OCI-LY7 (cell line): ENCODE measurements at regions not wholly inside any gene's neighbourhood (a gene's known extent, or its start where the extent isn't known, plus 50 kb on each side); places are given as distances from the start of the nearest gene placed in this dataset.

Experiments used
- BruUV-seq: library from RNA; stranded (reverse); fragments of 400-500 nt; replicated peaks from 2 replicates; lab custom pipeline; 2021; lab: Mats Ljungman, UMichigan
- CTCF ChIA-PET: fragments of 300-600 bp; sonication (Branson Sonifier 250); formaldehyde crosslinking; loops from one replicate; lab custom pipeline; 2022; ENCODE audit warnings: antibody characterized with exemption; ENCODE audit not compliant: unreplicated experiment; lab: Charles Lee
- POLR2A ChIA-PET: fragments of 300-600 bp; sonication (Branson Sonifier 250); formaldehyde crosslinking; loops from one replicate; lab custom pipeline; 2022; ENCODE audit warnings: antibody characterized with exemption; lab: Charles Lee
- DNase-seq: peaks from one replicate; pipeline ENCODE4 v3.0.0-alpha.2; 2015; ENCODE audit warnings: low spot score
- H2AFZ ChIP-seq: fragments of 200-600 bp; sonication (generic), shearing (Covaris generic); 2 replicates; pipeline ENCODE4 v1.6.1; 2014; ENCODE audit warnings: mild to moderate bottlenecking, antibody characterized with exemption, low read length, moderate library complexity
- H3K27ac ChIP-seq: fragments of 200-600 bp; sonication (generic); 2 replicates; pipeline ENCODE4 v1.5.1; 2014; ENCODE audit warnings: mixed run types, low read depth, mild to moderate bottlenecking, moderate library complexity, low read length, inconsistent platforms; ENCODE audit not compliant: poor library complexity, severe bottlenecking
- H3K36me3 ChIP-seq: fragments of 200-600 bp; sonication (generic); 2 replicates; pipeline ENCODE4 v1.6.1; 2014; ENCODE audit warnings: mild to moderate bottlenecking, antibody characterized with exemption, low read length, moderate library complexity, mixed read lengths; ENCODE audit not compliant: insufficient read depth
- H3K4me1 ChIP-seq: fragments of 200-600 bp; sonication (generic); 2 replicates; pipeline ENCODE4 v1.5.1; 2014; ENCODE audit warnings: mild to moderate bottlenecking, low read length; ENCODE audit not compliant: insufficient read depth, poor library complexity, severe bottlenecking
- H3K4me2 ChIP-seq: fragments of 200-600 bp; sonication (generic); 2 replicates; pipeline ENCODE4 v1.6.1; 2014; ENCODE audit warnings: mild to moderate bottlenecking, low read length
- H3K4me3 ChIP-seq: fragments of 200-600 bp; sonication (generic); 2 replicates; pipeline ENCODE4 v1.5.1; 2014; ENCODE audit warnings: mild to moderate bottlenecking, low read depth, low read length; ENCODE audit not compliant: poor library complexity, severe bottlenecking
- H3K79me2 ChIP-seq: fragments of 200-600 bp; sonication (generic); 2 replicates; pipeline ENCODE4 v1.6.1; 2016; ENCODE audit warnings: low read depth, mild to moderate bottlenecking, low read length, moderate library complexity, mixed read lengths; ENCODE audit not compliant: insufficient read depth
- H3K9me2 ChIP-seq: fragments of 200-600 bp; sonication (generic); 2 replicates; pipeline ENCODE4 v1.6.1; 2016; ENCODE audit warnings: mild to moderate bottlenecking, low read length, mixed read lengths; ENCODE audit not compliant: insufficient read depth
- H3K9me3 ChIP-seq: fragments of 200-600 bp; sonication (generic); 2 replicates; pipeline ENCODE4 v1.6.1; 2014; ENCODE audit warnings: mild to moderate bottlenecking, mixed run types, low read length, mixed read lengths
- H4K20me1 ChIP-seq: fragments of 200-600 bp; sonication (generic); 2 replicates; pipeline ENCODE4 v1.6.1; 2014; ENCODE audit warnings: mild to moderate bottlenecking, antibody characterized with exemption, low read length, moderate library complexity, mixed read lengths; ENCODE audit not compliant: insufficient read depth
- EZH2phosphoT487 ChIP-seq: fragments of 200-600 bp; sonication (generic); IDR thresholded peaks from 2 replicates; pipeline ENCODE4 v1.6.1; 2018; ENCODE audit warnings: low read depth, borderline replicate concordance, mild to moderate bottlenecking, mixed run types, antibody characterized with exemption, low read length, moderate library complexity, mixed read lengths
- intact Hi-C: fragments of 100-400 bp; cut with micrococcal nuclease; formaldehyde crosslinking; loops from one replicate; pipeline ENCODE4 v1.10.0; 2022; ENCODE audit not compliant: unreplicated experiment
- TF ChIP-seq, protein P1 (sequence below): fragments of 200-600 bp; sonication (generic); conservative IDR thresholded peaks from 2 replicates; pipeline ENCODE4 v1.5.1; 2014; ENCODE audit warnings: mild to moderate bottlenecking, antibody characterized with exemption, low read length, moderate library complexity, mixed read lengths

DNA sequence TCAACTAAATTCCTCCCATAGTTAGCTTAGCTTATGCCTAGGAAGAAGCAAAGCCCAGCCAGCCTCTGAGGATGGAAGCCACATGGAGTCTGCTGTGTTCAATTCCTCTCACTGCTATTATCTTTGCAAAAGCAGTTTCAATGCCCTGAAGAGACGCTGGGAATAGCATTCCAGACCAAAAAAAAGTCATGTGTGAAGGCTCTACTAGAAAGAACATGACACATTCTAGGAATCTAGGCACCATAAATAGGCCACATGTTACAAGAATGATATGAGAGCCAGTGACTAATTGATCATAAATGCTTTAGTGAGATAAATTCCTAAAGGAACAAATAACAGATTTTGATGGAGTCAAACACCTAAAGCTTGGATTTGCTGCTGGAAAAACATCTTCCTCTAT, 800.8 kb downstream of the TUSC7 start:
- Histone ChIP-seq H3K4me1 (no peaks in the 10 kb centered on the region), H3K9me2 (no peaks in the 10 kb centered on the region), H3K36me3 (no peaks in the 10 kb centered on the region), H2AFZ (no peak overlapping the region), H3K27ac (no peak overlapping the region), H3K4me2 (no peak overlapping the region), H4K20me1 (no peaks in the 10 kb centered on the region), H3K79me2 (no peaks in the 10 kb centered on the region), H3K9me3 (no peaks in the 10 kb centered on the region), H3K4me3 (no peak overlapping the region)
- CTCF ChIA-PET: no interaction called here
- no peak for TF ChIP-seq EZH2phosphoT487
- TF ChIP-seq, protein P1, sequence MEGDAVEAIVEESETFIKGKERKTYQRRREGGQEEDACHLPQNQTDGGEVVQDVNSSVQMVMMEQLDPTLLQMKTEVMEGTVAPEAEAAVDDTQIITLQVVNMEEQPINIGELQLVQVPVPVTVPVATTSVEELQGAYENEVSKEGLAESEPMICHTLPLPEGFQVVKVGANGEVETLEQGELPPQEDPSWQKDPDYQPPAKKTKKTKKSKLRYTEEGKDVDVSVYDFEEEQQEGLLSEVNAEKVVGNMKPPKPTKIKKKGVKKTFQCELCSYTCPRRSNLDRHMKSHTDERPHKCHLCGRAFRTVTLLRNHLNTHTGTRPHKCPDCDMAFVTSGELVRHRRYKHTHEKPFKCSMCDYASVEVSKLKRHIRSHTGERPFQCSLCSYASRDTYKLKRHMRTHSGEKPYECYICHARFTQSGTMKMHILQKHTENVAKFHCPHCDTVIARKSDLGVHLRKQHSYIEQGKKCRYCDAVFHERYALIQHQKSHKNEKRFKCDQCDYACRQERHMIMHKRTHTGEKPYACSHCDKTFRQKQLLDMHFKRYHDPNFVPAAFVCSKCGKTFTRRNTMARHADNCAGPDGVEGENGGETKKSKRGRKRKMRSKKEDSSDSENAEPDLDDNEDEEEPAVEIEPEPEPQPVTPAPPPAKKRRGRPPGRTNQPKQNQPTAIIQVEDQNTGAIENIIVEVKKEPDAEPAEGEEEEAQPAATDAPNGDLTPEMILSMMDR: no peak
- BruUV-seq: no TSS peak
- DNase-seq: no peak
- intact Hi-C loops: no loop called here
- POLR2A ChIA-PET: no interaction called here

DNA sequence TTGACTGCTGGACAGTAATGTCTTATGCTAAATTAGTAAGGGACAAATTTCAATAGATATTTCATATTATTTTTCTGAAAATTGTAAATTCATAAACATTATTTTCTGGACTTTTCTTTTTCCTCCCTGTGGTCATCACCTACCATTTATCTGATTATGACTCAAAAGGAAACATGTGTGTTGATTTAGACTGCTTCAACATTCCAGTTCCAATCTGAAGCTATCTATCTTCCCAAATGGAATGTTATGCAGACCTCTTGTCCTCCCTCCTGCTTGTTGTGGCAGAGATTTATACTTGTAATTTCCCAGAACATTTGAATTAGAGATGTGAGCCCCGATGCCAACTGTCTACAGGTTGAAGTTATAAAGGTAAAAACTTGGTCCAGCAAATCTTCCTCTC, 803.4 kb downstream of the TUSC7 start:
- CTCF ChIA-PET: no interaction called here
- POLR2A ChIA-PET: interaction anchor here (0.8 kb wide), 1 partner anchor 14 kb away, joined by 3 read pairs; no protein-coding TSS in a partner anchor
- H3K9me2 ChIP-seq: no peaks in the 10 kb centered on the region
- TF ChIP-seq EZH2phosphoT487: no peak
- TF ChIP-seq, protein P1: no peak
- H3K4me2 ChIP-seq: no peak overlapping the region
- no peaks in the 10 kb centered on the region for H3K36me3 ChIP-seq
- H3K4me1 ChIP-seq: no peaks in the 10 kb centered on the region
- no peaks in the 10 kb centered on the region for H3K79me2 ChIP-seq
- H3K27ac ChIP-seq: no peak overlapping the region
- DNase-seq: no peak
- H2AFZ ChIP-seq: no peak overlapping the region
- H3K4me3 ChIP-seq: no peak overlapping the region
- no peaks in the 10 kb centered on the region for H3K9me3 ChIP-seq
- no peaks in the 10 kb centered on the region for H4K20me1 ChIP-seq
- intact Hi-C loops: no loop called here
- BruUV-seq: no TSS peak

DNA sequence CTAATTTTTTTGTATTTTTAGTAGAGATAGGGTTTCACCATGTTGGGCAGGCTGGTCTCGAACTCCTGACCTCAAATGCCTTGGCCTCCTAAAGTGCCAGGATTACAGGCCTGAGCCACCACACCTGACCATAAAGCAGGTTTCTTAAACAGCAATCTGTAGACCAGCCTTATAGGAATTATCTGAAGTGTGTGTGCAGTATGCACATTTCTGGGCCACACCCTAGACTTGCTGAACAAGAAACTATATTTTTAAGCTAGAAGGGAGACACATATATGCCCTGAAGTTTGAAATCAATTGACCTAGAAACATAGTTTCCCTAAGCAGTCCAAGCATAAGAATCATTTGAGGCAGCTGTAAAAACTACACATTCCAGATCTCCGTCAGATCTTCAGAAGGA, 805.7 kb downstream of the TUSC7 start:
- Histone ChIP-seq H3K36me3 (no peaks in the 10 kb centered on the region), H2AFZ (no peak overlapping the region), H3K4me2 (no peak overlapping the region), H3K9me2 (no peaks in the 10 kb centered on the region), H3K27ac (no peak overlapping the region), H3K4me3 (no peak overlapping the region), H4K20me1 (no peaks in the 10 kb centered on the region), H3K9me3 (no peaks in the 10 kb centered on the region), H3K4me1 (no peaks in the 10 kb centered on the region), H3K79me2 (no peaks in the 10 kb centered on the region)
- POLR2A ChIA-PET: no interaction called here
- CTCF ChIA-PET: no interaction called here
- no peak for DNase-seq
- BruUV-seq: no TSS peak
- intact Hi-C loops: no loop called here
- TF ChIP-seq EZH2phosphoT487: no peak
- TF ChIP-seq, protein P1: no peak
